Occipital lobe (tissue), 1 donor: ENCODE measurements at regions not wholly inside any gene's neighbourhood (a gene's known extent, or its start where the extent isn't known, plus 50 kb on each side); places are given as distances from the start of the nearest gene placed in this dataset.
"Not testable (repeated sequence)": the region's sequence is repeated elsewhere in the genome, so short reads cannot be mapped to it uniquely, and the experiment has no call there.

Source experiments
- DNase-seq: peaks from one replicate; lab custom pipeline; 2025; lab: John Stamatoyannopoulos, UW

DNA sequence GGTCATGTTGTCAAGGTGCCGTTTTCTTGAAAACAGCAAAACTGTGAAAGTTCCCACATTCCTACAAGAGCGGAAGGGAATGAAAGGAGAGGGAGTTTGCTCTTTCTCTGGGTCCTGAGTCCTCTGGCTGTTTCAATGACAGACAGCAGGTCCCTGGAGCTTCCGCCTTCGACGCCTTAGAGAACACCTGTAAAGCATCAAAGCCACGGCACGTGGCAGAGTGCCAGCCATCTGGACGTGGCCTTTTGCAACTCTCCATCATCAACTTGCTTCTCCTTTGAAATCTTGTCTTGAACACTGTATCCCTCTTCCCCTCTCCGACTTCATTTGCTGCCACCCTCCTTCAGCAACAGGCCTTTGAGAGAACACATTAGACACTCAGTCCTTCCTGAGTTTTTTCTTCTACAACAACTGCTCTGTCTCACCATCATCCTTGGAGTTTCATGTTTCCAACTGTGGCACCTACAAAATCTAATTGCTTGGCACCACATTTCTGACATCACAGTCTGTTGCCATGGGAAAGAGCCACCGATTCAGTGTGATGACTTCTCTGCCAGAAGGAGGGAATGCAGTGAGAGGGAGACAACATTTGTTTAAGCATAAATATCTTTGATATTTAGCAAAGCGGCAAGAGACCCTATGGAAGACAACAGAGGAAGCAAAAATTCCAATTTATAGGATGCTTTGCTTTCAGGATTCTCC is 204.9 kb upstream of the PTER start:
- no peak for DNase-seq

DNA sequence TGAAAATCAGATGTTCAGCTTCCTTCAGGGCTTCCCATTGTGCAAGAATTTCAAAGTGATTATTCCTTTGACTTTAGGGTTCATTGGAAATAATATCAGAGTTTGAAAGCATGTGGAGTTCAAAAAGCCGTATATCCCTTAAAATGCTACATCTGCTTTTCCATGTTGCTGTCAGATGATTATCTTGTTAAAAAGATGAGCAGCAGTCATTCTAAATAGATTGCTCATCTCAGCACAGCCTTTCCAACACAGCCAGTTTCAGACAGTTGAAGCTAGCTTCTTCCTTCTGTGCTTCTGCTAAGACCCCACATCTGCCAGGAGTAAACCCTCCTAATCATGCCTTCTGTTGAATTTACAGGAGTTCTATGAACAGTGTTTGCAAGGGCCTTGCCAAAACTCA is 204.4 kb upstream of the PTER start:
- no peak for DNase-seq

DNA sequence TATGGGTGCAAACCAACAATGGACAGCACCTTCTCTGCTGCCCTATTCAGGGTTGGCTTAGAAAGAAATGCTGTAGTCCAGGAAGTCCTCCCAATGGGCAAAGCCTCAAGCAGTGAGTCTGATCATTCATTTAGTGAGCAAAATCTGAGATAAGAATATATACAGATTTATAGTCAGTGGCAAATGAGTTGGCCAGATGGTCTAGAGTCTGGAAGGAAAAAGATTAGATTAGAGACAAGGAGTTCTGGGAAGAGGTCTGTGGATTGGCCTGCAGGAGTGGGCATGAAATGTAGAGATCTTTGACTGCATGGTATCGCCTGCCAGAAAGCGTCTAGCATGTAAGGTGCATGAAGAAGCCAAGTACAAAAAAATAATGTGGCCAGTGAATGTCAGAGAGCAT is 201.9 kb upstream of the PTER start:
- DNase-seq = no peak

DNA sequence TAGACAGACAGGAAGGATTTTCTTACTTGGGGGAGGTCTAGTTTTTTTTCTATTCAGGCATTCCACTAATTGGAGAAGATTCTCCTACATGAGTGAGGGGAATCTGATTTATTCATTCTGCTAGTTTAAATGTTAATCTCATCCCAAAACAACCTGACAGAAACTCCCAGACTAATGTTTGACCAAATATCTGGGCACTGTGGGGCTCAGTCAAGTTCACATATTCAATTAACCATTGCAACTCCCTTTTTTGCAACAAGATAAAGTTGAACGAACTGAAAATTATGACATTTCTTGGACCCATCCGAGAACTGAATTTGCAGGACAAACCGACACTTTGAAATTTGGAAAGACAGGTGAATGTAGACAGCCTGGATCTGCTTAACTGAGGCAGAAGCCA is 194.4 kb upstream of the PTER start:
- DNase-seq = no peak

DNA sequence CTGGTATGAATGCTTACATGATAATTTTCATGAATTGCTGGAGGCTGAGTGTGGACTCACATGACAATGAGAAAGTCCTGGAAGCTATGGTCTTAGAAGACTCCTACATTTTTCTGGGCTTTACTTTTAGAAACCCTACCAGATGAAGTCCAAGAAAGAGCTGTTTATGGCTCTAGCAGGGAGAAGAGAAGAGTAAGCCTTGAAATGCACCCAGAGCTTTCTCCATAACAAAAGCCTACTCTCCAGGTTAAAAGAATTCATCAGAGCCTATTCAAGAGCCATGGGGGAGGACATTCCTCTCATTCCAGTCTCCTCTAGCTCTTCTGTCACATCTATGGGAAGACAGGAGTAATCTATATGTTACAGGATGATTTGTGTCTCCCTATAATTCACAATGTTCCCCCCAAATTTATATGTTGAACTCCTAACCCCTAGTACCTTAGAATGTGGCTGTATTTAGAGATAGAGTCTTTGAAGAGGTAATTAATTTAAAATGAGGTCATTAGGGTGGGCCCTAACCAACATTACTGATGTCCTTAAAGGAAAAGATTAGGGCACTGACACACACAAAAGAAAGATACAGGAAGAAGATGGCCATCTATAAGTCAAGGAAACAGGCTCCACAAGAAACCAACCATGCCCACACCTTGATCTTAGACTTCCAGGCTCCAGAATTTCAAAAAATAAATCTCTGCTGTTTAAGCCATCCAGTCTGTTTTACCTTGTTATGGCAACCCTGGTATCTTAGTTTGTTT is 193.8 kb upstream of the PTER start:
- DNase-seq = no peak

DNA sequence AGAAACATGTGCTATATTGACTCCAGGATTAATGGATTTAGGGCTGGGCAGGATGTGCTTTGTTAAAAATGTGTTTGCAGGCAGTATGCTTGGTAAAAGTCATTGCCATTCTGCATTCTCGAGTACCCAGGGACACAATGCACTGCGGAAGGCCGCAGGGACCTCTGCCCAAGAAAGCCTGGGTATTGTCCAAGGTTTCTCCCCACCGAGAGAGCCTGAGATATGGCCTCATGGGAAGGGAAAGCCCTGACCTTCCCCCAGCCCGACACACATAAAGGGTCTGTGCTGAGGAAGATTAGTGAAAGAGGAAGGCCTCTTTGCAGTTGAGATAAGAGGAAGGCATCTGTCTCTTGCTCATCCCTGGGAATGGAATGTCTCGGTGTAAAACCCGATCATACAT is 186.7 kb upstream of the PTER start:
- DNase-seq = not testable (repeated sequence)

DNA sequence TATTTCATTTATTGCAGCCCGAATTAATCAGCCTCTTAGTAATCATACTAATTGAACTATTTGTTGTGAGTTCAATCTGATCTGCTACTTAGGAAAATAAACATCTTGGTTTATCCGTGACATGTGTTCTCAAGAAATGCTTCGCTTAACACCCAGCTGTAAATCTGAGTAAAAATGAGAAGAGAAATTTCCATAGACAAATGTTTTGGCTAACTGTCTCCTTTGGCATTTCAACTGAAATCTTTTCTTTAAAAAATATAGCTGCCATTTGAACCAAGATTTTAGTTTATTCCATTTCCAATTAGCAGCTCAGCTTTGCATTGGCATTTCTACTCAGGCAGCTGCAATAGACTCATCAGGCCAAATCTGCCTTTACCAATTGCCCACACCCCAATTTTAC is 180.5 kb upstream of the PTER start:
- no peak for DNase-seq

DNA sequence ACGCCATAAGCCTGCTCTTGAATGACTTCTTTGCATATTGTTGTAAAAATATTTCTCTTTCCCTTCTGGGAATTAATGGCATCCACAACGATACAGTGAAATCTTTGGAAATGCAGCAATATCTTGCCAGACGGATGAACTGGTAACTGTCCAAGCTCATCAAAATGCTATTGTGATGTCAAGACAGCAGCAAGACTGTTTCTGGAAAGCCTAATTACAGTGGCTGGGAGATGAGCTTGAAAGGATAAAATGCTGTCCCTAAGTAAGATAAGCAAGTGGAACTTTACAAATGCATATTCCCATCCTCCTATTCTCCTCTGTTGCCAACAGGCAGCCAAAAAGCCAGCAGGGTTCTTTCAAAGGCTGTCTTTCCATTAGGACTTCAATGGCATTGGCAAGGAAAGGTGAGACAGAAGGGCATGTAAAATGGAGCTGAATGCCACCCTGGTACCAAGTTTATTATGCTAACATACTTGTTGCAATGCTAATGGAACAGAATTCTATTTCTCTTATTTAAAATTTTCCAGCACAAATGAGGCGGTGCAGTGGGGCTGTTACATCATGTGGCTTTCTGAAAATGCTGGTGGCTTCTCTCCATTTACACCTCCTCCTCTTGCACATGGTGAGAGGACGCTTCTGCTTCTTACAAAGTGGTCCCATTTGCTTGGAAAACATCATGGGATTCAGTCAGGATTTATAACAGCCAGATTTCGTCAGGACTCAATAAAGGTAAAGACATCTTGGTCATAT is 178.3 kb upstream of the PTER start:
- DNase-seq = peak; percentile 9

DNA sequence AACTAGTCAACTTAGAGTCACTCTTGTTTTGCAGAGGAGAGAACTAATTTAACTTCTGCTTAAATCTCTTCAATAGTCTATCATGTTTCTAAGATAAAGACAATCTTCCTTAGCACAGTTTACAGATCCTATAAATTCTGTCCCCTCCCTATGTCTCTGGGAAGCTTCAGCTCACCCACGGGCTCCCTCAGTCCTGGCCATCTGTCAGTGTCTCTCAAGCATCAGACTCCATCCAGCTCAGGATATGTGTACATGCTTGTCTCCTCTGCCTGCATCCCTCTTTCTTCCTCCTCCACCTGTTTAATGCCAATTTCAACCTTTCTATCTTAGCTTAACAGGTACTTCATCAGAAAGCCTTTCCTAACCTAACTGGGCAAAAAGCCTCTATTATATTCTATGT is 177.1 kb upstream of the PTER start:
- no peak for DNase-seq

DNA sequence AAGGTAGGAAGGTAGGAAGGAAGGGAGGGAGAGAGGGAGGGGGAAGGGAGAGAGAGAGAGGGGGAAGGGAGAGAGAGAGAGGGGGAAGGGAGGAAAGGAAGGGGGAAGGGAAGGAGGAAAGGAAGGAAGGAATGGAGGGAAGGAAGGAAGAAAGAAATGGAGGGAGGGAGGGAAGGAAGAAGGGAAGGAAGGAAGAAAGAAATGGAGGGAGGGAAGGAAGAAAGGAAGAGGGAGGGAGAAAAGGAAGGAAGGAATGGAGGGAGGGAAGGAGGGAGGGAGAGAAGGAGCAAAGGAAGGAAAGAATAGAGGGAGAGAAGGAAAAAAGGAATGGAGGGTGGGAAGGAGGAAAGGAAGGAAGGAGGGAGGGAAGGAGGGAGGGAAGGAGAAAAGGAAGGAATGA is 176.4 kb upstream of the PTER start:
- no peak for DNase-seq

DNA sequence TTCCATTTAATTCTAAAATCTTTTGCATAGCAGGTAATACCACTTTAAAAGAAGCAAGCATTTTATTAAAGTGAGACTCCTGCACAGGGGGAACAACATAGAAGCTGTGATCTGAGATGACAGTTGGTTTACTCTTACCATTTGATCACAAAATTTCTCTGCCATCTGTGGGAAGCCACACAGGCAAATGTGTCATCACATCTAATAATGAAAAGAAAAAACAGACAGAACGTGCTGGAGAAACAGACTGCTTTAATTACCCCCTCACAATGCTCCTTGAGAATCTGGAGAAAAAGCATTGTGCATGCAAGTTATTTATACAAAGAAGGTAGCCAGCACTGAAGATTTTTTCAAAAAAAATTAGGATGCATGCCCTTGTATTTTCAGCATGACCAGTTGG is 165.2 kb upstream of the PTER start:
- DNase-seq = no peak

DNA sequence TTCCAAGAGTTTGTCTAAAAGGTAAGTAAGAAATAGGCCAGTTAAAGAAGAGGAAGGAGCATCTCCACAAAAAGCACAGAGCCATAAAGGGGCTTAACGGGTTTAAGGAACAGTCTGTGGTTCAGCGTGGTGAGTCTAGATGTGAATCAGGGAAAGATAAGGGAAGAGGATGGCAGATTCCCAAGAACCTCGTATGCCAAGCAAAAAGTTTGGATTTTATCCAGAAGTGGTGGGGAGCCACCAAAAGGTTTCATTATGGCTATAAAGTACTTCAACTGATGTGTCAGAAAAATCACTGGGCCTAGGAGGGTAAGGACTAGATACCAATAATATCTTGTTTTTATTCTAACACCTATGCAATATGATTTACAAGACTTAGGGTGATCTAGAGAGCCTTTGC is 161.9 kb upstream of the PTER start:
- DNase-seq = no peak

DNA sequence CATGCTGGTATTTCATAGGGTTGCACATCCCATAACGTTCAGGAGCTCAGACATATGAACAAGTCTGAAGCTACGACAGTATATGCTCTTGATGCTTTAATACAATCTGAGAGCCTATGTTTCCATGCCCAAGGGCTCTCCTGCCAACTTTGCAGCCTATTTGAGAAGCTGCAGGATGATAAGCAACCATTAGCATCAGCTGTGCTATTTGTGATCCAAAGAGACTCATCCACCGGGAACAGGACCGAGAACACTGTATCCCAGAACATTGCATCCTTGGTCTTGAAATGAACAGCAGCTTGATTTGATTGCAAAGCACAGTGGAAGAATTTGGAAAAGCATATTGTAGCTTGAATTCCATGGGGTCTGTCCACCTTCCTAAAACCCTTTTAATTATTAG is 156.2 kb upstream of the PTER start:
- DNase-seq = peak; percentile 64

DNA sequence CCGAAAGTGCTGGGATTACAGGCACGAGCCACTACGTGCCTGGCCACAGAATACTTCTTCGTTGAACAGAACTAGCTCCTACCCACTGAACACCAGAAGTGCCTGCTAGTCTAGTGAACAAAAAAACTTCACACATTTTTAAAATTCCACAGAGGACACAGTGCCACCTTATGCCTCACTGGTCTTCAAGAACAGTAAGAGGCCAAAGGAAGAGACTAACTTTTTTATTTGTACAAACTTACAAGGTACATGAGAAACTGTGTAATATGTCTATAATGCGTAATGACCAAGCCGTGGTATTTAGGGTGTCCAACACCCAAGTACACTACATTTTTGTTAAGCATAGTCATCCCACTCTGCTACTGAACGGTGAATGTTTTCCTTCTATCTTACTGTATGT is 144.4 kb upstream of the PTER start:
- no peak for DNase-seq

DNA sequence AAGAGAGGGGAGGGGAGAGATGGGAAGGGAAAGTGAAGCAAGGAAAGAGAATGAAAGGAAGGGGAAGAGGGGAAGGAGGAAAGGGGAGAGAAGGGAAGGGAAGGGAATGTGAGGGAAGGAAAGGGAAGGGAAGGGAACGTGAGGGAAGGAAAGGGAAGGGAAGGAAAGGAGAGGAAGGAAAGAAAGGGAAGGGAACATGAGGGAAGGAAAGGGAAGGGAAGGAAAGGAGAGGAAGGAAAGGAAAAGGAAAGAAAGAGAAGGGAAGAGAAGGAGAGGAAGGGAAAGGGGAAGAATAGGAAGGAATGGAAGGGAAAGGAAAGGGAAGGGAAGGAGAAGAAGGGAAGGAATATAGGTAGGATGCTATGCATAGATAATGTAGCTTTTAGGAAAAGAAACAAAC is 139.7 kb upstream of the PTER start:
- no peak for DNase-seq

DNA sequence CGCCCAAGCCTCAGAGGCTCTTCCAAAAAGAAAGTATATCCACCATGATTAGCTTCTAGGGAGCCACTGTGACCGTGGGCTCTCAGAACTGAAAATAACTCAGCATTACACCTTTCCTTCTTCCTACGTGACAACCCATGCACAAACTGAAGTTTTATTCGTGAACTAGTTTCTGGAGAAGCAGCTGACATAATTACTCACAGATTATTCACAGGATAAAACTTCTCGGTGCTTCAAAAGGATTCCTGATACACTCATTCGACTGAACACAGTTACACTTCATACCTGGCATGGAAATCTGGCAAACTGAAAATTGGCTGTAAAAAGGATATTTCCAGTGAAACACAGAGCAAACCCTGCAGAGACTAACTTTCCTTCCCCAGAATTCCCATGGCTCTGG is 139.2 kb upstream of the PTER start:
- no peak for DNase-seq

DNA sequence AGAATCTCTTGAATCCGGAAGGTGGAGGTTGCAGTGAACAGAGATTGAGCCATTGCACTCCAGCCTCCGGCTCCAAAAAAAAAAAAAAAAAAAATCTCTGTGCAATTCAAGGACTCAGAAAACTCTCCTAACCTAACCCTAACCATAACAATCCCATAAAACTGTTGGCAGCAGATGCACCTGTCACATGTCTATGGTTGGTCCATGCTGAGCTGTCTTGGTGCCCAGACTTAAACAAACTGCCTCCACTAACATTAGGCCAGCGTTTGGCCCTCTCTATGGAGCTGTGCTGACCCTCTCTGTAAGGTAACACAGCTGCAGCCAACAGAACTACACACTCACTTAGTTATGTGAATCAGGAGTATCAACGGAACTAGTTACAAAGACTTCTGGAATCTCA is 132.5 kb upstream of the PTER start:
- DNase-seq = no peak

DNA sequence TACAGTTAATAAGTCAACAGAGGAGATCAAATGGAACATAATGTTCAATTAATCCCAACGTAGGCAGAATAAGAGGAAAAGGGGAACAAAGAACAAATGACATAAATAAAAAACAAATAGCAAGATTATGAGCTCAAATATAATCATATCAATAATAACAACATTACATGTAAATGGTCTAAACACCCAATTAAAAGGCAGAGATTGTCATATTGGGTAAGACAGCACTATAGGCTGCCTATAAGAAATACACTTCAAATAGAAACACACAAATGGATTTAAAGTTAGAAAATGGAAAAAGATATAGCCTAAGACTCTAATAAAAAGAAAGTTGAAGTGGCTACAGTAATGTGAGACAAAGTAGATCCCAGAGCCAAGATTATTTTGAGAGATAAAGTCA is 126.4 kb upstream of the PTER start:
- no peak for DNase-seq

DNA sequence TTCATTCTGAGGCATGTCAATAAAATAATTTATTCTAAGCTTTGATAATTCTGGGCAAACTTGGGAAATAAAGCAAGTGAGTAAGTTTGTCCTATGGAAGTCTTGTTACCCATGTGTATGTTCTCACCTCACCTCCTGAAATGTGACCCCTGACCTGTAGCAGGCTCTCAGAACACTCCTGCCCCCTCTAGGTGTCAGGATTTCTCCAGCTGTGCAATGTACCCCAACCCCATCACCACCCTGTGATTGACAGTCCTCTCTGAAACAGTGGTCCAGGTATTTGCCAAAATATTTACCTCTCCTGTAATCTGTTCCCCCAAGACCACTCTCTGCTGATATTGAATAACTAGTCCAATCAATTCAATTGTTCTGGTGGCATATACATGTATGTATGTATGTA is 122.6 kb upstream of the PTER start:
- DNase-seq = no peak

DNA sequence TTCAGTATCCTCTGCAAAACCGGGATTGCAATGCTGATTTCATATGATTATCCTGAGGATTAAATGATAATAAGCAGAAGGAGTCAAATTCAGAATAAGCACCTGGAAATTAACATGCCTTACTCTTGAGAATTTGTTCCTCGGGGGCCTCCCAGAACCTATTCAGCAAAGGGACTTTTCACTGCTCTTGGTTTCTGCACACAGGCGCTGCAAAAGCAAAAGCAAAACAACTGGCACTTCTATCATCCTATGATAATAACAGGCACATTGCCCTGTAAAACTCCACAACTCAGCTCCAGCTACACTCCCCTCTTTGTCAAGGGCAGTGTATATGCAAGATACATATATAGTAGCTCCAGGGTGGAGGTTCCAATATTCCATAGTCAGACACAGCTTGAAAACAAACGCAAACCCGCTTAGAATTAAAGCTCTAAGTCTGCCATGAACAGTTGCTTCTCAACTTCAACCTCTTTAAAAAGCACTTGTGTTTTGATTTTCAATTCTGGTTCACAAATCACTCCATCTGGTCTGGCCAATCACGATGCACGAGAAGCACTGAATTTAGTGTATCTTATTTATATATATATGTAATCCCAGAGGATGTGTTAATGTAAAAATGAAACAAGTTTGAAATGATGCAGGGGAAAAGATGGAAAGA is 119.9 kb upstream of the PTER start:
- DNase-seq = no peak

DNA sequence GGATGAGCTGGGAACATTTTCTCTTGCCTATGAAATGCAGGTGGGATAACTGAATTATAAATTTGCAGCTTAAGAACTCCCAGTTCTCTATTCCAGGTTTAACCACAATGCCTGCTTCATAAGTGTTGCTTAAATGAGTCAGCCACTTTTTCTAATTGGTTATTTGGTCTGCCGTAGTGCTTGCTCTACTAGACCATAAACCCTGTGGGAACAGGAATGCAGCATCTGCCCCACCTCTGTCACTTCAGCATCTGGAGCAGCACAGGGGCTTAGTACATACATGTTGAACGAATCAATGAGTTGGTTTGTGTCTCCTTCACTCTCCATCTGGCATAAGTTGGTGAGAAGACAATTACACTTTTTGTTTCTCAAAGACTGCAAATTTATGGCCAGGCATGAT is 95.2 kb upstream of the PTER start:
- DNase-seq = no peak

DNA sequence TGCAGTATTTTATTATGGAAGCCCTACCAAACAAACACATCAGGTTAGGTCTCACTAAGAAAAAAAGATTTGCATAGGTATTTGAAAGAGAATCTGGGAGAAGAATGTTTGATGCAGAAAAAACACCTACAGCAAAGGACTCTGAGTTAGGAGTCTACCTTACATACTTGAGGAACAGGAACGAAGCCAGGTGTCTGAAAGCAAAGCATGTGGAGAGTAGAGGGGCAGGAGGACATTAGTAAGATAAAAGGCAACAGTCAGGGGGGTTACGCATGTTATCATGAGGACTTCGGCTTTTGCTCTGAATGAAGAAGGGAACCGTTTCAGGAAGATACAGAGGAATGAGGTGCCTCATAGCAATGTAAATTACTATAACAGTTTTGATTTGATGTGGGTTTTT is 87.9 kb upstream of the PTER start:
- no peak for DNase-seq
